ENCODE measurements at regions not wholly inside any gene's neighbourhood (a gene's known extent, or its start where the extent isn't known, plus 50 kb on each side); places are given as distances from the start of the nearest gene placed in this dataset.

- no peak for TF ChIP-seq EP300 (IDR thresholded peaks at IDR 0.05)
- no peak for TF ChIP-seq CTCF (IDR thresholded peaks at IDR 0.05)
- no peak for TF ChIP-seq POLR2A (IDR thresholded peaks at IDR 0.05)
Observed at GRCh38 chr5:62137628-62138027, 168.4 kb upstream of the KIF2A start.

Measured in sigmoid colon (tissue), 4 donors.